Activated CD4-positive, alpha-beta T cell treated with anti-CD3 and anti-CD28 coated beads, Interleukin-2, amount 50 U/mL, for 24 hours (primary cell): ENCODE measurements at regions not wholly inside any gene's neighbourhood (a gene's known extent, or its start where the extent isn't known, plus 50 kb on each side); places are given as distances from the start of the nearest gene placed in this dataset.
"Not testable (repeated sequence)": the region's sequence is repeated elsewhere in the genome, so short reads cannot be mapped to it uniquely, and the experiment has no call there.

Experiments used
- DNase-seq, 2 donors: peaks; one replicate each; pipeline ENCODE4 v3.0.0-alpha.2; 2020; ENCODE audit warnings: low read depth in 1 of 2, low spot score in 1 of 2

GRCh38 chr19:28608292-28608691 lies 604.7 kb downstream of the UQCRFS1 start:
- DNase-seq = no peak

- no peak for DNase-seq
These were observed 605.8 kb downstream of the UQCRFS1 start for GRCh38 chr19:28607066-28607583.

GRCh38 chr19:28606269-28607032 lies 606.5 kb downstream of the UQCRFS1 start:
- DNase-seq = no peak

DNA sequence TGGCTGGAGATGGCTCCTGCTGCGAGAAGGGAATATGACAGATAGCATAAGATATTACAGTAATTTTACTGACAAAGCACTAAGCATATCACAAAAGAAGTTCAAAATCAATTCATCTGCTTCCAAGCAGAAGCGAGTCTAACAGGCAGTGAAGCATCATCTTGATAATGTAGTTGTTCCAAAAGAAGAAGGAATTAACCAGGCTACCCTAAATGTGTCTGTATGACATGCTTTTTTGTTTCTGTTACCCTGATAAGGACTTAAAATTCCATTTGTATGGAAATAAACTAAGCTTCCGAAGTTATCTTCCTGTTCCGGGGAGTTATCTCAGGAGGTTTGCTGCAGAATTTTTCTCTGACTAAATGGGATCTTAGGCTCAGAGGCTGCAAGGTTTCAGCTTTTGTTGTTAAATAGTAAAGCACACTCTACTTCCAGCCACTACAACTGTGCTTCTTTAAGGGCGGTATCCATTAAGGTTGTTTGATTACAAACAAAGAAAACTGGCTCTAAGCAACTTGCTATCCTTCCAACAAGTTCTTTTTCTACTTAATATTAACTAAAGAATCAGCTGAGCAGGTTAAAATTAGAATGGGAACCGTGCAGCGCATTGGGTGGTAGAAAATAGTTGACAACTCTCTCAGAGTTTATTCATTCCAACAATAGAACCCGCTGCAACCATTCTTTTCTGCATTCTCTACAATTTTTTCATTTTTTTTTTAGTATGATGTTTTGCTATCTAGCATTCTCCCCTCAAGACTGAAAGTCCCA lies 607.3 kb downstream of the UQCRFS1 start:
- no peak for DNase-seq

- no peak for DNase-seq
These were observed 609.5 kb downstream of the UQCRFS1 start for GRCh38 chr19:28603453-28603852.

- DNase-seq = no peak
These were observed 610.2 kb downstream of the UQCRFS1 start for GRCh38 chr19:28602675-28603298.

DNA sequence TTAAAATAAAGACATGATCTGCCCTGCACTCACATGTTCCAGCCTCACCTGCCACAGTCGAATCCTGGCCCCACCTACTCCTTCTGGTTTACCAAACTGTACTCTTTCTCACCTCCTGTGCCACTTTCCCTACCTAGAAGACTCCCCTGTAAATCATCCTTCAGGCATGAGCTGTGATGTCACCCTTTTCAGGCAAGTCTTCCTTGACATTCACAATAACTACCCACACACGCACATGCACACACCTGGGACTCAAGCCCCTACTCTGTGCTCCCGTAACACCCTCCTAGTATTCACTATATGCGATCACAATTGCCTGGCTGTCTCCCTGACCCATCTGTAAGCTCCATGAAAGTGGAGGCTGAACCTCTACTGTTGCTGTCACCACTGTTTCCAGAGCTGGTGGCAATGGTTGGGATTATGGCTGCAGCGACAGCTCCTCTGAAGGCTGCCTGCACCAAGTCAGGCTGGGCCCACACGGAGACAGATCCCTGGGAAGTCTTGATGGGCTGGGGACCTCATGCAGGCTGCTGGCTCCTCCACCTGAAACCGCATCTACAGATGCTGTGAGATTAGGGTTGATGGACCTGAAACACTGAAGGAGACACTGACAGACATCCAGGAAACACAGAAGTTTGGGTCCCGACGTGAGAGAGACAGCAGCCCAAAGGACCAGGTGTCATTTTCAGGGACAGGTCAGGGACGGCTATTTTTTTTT lies 611.1 kb downstream of the UQCRFS1 start:
- DNase-seq = no peak

DNA sequence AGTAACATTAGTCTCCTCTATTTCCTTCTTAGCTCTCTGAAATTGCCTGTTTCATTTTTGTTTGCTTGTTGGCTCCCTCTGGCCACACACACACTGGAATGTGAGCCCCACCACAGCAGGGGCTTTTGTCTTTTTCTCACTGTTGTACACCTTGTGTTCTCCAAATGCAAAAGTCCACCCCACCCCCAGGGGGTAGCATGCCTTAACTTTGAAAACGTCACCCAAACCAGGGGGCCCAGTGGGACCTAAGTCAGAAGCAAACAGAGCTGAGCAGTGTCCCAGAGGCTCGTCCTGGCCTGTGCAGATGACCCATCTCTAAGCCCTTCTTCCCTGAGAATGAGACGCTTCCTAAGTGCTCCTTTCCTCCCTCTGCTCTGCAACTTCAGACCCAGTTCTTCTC lies 614.1 kb downstream of the UQCRFS1 start:
- DNase-seq = no peak

DNA sequence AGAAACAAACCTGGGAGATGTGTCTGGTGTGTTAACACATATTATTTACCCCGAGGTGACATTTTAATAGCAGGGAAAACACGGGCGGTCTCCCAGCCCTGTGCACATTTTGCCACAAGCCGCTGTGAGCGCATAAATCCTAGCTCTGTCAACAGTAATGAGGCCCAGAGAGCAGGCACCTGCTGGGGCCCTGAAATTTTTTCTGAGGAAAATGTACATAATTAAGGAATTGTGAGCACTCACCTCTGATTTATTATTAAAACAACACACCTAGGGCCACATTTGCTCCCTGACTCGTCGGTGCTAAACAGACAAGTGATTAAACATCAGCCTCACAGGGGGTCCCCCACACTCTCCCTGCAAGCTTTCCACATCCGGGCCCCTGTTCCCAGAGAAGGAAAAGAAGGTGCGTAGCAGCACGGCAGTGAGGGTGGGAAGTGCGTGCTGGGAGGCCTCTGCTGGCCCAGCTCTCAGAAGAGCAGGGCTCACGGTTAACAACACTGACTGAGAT lies 616.3 kb downstream of the UQCRFS1 start:
- no peak for DNase-seq

- no peak for DNase-seq
These were observed 617.0 kb downstream of the UQCRFS1 start for GRCh38 chr19:28595722-28596480.

- DNase-seq = no peak
These were observed 618.2 kb downstream of the UQCRFS1 start for GRCh38 chr19:28594737-28595136.

DNA sequence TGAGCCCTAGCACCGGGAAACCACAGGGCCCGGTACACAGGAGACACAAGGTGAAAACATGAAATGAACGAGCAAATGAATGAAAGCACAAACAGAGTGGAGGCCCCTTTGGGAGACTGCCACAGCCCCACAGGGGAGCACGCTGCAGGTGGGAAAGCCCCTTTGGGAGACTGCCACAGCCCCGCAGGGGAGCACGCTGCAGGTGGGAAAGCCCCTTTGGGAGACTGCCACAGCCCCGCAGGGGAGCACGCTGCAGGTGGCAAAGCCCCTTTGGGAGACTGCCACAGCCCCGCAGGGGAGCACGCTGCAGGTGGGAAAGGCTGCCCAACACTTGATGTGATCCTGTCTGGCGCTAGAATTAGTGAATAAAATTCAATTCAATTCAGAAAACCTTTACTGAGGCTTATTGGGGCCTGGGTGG lies 623.0 kb downstream of the UQCRFS1 start:
- not testable (repeated sequence) for DNase-seq

GRCh38 chr19:28586474-28586873 lies 626.5 kb downstream of the UQCRFS1 start:
- no peak for DNase-seq

DNA sequence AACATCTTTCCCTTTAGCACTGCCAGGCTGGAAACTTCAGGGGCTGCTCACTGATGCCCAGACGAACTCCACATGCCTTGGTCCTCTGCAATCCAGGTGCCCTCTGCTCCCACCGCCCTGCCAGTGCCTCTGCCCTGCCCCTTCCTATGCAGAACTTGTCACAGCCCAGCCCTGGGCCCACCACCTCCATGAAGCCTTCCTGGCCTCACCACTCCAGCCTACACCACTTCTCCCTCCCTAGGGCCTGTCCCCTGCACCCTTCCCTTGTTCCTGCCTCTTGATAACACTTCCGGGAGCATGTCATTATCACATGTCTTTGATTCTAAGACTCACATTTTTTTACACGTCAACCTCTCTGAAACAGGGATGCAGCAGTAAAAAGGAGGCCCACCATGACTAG lies 627.2 kb downstream of the UQCRFS1 start:
- no peak for DNase-seq

DNA sequence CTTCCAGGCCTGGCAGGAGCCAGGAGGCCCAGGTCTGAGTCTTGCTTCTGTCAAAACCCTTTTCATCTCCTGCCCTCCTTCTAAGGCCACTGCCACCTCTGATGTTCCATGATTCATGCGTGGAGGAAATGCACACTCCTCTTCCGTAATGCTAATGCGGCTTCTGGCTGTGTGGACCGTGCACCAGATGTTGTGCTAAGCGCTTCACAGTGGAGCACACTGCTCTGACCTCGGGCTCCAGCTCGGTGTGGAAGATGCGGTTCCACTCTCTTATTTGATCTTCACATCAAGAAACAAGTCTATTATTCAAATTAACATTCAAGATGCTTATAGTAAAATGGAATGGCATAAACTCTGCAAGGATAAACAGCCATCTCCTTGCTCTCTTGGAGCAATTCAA lies 629.2 kb downstream of the UQCRFS1 start:
- no peak for DNase-seq

- no peak for DNase-seq
These were observed 629.7 kb downstream of the UQCRFS1 start for GRCh38 chr19:28583242-28583641.

GRCh38 chr19:28582796-28583195 lies 630.2 kb downstream of the UQCRFS1 start:
- no peak for DNase-seq

- DNase-seq = no peak
These were observed 630.6 kb downstream of the UQCRFS1 start for GRCh38 chr19:28582344-28582743.

GRCh38 chr19:28581468-28581770 lies 631.5 kb downstream of the UQCRFS1 start:
- DNase-seq = no peak

GRCh38 chr19:28578786-28579505 lies 634.0 kb downstream of the UQCRFS1 start:
- no peak for DNase-seq
